HG02642 (cell line): ENCODE measurements at regions not wholly inside any gene's neighbourhood (a gene's known extent, or its start where the extent isn't known, plus 50 kb on each side); places are given as distances from the start of the nearest gene placed in this dataset.
"Not testable (repeated sequence)": the region's sequence is repeated elsewhere in the genome, so short reads cannot be mapped to it uniquely, and the experiment has no call there.

Experiments
- ATAC-seq: cut with Tn5 transposase; IDR thresholded peaks from one replicate; pipeline ENCODE4 v1.9.1; 2021; ENCODE audit warnings: mild to moderate bottlenecking; ENCODE audit not compliant: unreplicated experiment, poor library complexity

DNA sequence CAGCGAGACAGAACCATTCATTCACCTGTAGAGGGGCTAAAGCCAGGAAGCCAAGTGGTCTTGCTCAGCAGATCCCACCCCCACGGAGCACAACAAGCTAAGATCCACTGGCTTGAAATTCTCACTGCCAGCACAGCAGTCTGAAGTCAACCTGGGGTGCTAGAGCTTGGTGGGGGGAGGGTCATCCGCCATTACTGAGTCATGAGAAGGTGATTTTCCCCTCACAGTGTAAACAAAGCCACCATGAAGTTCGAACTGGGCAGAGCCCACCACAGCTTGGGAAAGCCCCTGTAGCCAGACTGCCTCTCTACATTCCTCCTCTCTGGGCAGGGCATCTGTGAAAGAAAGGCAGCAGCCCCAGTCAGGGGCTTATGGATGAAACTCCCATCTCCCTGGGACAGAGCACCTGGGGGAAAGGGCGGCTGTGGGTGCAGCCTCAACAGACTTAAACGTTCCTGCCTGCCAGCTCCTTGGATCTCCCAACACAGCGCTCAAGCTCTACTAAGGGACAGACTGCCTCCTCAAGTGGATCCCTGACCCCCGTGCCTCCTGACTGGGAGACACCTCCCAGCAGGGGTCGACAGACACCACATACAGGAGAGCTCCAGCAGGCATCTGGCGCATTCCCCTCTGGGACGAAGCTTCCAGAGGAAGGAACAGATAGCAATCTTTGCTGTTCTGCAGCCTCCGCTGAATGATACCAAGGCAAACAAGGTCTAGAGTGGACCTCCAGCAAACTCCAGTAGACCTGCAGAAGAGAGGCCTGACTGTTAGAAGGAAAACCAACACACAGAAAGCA is 179.0 kb upstream of the KLF7 start:
- not testable (repeated sequence) for ATAC-seq

DNA sequence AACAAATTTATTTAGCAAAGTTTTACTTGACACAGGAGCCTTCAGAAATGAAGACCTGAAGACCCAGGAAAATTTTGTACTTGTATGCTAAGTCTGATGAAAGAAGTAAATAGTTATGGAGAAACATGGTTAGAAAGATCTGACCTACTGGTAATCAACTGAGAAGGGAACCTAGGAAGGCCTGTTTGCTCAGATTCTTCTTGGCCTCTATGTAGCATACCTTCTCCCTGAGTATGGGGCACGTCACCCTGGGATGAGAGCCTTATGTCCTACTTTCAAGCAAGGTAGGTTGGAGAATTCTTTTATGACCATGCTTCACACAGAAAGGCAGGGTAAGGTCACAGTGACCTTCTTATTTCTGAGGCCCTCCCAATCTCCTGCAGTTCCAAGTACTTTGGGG is 178.6 kb upstream of the CREB1 start:
- no peak for ATAC-seq

DNA sequence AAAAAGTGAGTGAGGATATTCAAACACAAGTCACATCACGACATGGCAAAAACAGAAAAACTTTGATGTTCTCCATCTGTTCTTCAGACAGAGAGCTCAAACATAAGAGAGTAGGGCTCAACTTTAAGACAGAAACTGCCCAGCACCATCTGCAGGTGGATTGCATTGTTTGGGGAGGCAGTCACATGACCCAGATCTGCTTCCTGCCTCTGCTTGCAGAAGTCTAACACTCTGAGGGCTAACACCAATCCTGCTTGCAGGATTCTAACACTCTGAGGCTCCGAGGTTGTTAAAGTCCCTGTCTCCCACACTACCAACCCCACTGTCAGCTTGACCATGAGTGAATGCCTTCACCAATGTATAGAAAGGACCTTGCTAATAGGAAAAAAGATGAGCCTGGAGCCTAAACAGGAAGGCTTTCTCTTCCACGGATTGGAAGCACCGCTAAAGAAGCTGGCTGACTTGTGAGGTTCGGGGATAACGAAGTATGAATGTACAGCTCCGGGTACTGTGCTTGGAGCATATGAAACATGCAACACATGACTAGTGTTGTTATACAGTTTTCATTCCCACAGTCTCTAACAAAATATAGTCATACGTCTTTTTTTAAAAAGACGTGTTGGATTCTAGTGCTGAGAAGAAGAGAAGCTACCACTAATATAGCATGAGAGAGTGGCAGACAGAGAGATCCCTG is 176.6 kb upstream of the CREB1 start:
- peak; percentile 92 for ATAC-seq

DNA sequence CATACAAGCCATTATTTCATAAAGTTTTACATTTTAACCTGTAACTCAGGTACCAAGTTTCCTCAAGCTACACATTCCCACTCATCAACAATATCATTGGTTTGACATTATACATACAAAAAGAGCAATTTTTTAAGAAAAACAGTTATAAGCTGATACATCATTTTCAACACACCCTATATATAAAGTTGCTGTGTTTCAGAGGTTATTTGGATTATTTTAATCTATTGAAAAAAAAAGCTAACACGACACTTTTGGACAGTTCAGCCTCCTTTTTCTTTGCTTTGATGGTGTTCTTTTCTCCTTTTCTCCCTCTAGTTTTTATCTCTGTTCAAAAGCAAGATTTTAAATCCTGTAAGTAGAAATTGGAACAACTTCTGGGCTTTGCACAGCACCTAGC is 175.9 kb upstream of the CREB1 start:
- no peak for ATAC-seq

DNA sequence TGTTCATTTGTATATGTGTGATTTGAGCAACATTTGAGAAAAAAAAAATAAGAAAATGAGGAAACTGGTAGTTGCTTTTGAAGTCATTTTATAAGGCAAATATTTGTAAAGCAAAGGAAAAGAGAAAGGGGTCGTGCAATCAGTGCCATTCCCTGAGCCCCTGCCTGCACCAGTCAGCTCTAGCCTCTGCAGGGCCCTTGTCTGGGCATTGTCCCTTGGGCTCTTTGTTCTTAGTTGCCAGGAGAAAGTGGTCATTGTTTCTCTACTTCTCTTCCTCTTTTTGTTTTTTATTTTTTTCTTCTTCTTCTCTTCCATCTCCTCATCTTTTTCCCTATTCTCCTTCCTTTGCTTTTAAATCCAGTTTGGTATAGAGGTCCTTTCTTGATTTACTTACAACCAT is 175.3 kb upstream of the CREB1 start:
- ATAC-seq = no peak

DNA sequence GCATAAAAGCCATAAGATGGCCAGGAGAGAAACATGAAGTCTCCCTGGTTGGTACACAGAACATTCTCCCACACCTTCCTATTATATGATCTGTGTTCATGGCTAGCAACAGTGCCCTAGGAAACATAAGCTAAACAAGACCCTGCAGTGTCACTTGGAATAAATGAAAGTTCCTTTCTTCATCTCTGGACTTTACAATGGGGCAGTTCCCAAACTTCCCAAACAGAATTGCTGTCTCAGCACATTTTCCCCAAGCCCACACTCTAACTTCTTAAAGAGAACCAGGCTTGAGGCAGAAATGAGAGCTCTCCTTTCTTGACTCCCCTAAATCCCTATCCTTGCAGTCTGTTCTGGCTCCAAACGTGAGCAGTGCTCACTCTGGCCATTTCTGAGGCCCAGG is 173.2 kb upstream of the CREB1 start:
- ATAC-seq = no peak

DNA sequence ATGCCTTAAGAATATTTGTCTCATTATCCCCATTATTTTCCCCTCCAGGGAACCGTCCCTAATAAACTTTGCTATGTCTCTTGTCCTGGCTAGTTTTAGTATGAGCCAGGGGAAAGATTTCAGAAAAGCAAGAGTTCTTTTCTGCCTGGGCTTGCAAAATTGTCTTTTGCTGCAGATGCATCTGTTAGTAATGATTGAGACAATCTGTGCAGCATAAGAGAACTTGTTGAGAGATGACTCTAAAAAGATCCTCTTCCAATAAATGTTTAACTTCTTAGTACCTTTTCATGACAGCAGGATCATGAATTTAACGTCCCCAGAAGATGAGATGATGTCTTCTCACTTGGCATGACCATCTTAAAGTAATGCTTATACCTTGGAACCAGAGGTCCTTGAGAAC is 172.5 kb upstream of the CREB1 start:
- ATAC-seq = no peak

DNA sequence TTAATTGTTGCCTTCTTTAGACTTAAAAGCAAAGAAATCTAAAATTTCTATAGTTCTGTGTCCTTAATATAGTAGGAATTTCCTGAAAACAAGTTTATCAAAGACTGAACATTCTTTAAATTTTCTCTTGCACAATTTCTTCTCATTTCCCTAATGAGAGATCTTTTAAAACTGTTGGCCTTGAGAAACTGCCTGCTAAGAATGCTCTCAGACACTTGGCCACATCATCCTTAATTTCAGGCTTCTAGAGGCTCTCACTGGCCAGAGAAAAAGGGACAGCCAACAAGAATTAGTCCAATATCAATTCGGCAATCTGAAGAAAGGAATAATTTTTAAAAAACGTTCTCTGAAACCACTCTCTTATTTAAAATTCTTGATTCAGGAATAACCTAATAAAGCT is 167.0 kb upstream of the CREB1 start:
- ATAC-seq = no peak

DNA sequence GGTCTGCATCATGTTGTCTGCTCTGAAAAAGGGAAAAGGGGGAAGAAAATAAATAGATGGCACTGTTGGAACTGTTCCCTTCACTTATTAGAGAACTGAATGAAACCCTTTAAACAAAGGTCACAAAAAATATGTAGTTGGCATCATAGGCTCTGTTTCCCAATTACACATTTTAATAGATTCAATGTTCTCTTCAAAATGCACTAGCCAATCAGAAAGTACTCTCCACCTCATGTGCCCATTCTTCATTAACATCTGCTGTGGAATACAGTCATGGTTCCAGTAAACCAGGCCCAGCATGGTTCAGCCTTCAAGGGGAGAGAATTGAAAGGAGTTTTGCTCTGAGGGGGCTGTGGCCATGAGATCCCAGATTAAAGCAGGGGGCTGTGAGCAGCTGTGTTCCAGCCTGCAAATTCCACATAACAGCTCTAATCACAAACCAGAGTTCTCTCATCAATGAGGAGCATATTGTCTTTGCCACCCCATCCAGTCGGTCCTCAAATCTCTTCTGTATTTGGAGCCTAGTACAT is 165.9 kb upstream of the CREB1 start:
- no peak for ATAC-seq

DNA sequence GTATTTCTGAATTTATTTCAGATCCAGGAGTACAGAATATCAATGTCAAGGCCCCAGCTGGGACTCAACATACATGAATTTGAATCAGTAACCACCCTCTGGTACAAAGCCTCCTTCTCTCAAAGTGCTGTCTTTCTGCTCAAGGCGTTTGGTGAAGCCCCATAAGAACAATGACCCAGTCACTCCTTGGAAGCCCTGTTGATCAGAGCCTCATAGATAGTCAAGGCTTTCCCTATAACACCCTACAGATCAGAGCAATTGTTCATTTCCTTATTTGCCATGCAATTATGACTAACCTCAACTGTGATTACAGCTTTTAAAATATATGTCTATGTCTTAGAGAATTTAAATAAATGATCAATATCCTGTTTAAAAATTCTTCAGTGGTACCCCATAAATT is 159.1 kb upstream of the CREB1 start:
- ATAC-seq = no peak

DNA sequence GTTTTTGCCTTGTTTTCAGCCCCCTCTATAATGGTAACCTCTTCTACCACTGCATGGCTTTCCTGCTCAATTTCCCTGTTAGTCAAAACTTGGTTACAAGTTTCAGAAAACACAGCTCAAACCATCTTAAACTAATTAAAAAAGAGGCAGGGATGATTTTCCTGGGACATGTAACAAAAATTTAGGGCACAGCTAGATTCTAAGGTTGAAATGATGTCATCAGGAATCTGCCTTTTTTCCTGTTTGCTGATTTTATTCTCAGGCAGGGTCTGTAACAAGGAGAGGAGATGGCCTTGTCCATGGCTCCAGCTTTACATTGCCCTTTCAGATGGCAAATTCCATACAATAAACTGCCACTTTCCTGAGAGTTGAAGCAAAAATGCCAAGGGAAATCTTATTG is 157.9 kb upstream of the CREB1 start:
- no peak for ATAC-seq

DNA sequence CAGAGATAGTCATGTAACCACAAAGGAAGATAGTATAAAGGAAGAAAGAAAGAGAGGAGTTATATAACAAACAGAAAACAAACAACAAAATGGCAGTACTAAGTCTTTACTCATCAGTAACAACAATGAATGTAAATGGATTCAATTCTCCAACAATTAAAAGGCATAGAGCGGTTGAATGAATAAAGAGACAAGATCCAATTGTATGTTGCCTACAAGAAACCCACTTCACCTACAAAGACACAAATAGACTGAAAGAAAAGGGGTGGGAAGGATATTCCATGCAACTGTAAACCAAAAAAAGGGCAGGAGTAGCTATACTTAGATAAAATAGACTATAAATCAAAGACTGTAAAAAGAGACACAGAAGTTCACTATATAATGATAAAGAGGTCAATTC is 157.3 kb upstream of the CREB1 start:
- no peak for ATAC-seq

DNA sequence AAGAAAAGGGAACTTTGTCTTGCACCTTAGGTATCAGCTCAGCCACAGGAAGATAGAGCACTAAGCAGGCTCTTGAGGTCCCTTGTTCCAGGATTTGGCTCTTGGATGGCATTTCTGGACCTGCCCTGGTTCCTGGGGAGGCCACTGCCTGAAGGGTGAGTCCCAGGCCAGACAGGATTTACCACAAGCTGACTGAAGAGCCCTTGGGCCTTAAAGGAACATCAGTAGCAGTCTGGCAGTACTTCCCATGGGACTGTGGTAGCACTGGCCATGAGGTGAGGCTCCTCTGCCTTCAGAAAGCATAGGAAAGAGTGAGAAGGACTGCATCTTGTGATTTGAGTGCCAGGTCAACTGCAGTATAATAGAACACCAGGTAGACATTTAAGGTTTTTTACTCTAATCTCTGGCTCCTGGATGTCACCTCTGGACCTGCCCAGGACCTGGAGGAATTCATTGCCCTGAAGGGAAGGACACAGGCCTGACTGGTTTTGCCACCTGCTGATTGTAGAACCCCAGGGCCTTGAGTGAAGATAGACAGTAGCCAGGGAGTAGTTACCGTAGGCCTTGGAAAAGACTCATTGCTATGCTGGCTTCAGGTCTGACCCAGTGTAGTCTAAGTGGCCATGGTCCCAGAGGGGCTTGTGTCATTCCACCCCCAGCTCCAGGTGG is 154.4 kb upstream of the CREB1 start:
- ATAC-seq = no peak

DNA sequence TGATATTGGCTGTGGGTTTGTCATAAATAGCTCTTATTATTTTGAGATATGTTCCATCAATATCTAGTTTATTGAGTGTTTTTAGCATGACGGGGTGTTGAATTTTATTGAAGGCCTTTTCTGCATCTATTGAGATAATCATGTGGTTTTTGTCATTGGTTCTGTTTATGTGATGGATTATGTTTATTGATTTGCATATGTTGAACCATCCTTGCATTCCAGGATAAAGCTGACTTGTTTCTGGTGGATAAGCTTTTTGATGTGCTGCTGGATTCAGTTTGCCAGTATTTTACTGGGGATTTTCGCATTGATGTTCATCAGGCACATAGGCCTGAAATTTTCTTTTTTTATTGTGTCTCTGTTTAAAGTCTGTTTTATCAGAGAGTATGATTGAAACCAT is 151.1 kb upstream of the CREB1 start:
- ATAC-seq = not testable (repeated sequence)

DNA sequence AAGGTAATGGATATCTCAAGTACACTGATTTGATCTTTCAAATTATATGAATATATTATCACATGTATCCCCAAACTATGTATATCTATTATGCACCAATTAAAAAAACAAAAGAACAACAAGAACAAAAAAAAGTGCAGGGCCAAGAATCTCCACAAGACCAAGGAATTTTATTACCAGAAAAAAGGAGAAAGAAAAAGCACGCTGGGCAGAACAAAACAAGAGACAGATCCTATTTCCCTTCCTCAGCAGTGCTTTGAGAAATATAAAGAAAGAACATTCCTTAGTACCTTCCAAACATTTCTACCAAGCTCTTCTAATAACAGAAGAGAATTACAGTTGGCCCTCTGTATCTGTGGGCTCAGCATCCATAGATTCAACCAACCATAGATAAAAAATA is 144.7 kb upstream of the CREB1 start:
- ATAC-seq = no peak

DNA sequence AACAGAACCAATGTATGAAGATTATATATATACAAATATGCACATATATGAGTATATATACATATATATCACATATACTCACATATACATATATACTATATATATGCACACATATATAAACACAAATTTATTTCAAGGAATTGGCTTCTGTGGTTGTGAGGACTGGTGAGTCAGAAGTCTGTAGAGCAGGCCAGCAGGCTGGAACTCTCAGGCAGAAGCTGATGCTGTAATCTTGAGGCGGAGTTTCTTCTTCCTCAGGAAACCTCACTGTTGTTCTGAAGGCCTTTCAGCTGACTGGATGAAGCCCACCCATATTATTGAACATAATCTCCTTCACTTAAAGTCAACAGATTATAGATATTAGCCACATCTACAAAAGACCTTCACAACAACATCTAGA is 143.9 kb upstream of the CREB1 start:
- no peak for ATAC-seq

DNA sequence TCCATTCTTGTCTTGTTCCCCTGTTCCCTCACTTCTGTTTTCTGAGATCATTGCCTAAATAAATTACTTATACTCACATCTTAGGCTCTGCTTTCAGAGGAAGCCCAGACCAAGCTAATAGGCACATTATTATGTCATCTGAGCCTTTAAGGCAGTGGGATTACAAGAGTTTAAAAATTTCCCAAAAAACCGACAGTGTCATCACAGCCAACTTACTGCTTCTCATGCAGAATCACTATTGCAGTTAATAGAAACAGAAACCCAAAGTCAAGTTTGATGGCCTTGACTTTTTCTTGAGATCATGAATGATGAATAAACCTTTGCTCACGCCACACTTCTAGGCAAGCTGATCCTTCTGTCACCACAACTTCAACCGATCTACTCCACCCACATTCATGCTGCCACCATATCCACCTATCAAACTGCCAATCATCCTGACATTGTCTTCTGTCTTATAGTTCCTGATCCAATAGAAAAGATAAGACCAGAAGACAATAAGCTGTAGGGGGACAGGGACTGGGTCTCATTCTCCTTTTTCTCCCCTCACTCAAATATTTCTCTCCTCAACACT is 142.7 kb upstream of the CREB1 start:
- no peak for ATAC-seq

DNA sequence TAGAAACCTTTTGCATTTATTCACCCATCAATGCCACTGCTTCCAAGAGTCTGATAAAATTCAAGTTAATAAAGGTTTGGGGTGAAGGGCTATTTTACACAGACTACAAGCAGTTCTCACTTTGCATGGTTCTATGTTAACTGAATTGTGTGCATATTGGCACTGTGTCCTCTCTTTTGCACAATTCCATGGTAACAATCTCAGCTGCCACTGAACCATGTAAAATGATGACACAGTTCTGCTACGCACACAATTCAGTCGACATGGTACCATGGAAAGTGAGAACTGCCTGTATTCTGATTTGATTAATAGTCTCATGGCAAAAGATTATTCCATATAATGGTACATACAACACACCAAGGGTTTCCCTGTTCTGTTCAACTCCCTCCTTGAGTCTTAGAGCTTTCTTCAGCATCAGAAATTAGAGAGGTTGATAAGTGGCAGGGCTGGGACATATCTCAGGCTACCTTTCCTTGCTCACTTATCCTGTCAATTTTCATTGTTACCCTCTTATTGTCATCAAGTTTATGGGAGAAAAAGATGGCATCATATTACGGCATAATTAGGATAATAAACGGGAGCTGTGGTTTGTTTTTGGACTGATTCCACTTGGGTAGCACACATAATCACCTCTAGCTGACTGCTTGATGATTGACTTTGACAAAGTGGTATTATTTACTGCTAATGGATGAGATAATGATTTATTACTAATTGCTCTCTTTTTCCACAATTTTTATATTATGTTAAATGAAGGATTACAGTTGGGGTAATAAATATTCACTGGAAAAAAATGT is 139.3 kb upstream of the CREB1 start:
- no peak for ATAC-seq

DNA sequence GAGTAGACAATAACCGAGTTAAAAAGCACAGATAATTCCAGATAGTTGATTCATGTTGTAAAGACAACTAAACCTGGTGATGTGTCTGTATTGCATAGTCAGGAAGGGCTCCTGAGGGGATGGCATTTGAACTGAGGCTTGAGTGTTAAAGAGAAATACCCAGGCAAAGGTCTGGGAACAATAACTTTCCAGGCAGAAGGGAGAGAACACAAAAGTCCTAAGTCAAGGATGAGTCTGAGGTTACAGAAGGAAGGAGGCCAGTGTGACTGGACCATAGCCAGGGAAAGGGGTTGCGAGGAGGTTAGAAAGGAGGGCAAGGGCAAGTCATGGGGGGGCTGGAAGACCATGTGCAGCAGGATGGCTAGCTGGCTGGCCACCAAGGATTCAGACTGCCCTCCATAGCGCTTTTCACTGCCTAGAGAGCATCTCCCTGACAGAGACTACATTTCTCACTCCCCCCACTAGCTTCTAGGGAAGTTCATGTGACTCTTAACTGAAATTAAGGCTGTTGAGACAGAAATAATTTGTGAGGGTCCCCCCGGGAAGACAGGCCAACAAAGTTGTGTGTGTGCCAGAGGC is 135.5 kb upstream of the CREB1 start:
- ATAC-seq = no peak
